IMR-90 (cell line): ENCODE measurements at regions not wholly inside any gene's neighbourhood (a gene's known extent, or its start where the extent isn't known, plus 50 kb on each side); places are given as distances from the start of the nearest gene placed in this dataset.
A peak's percentile ranks its signal among the peaks of the same experiment; 100 is the strongest.

Experiments used
- ATAC-seq: fragments of 200-7000 bp; cut with Tn5 transposase; 2 replicates; pipeline ENCODE4 v1.9.1; 2020; ENCODE audit warnings: low read depth, mild to moderate bottlenecking, moderate library complexity
- BruUV-seq: library from RNA; stranded (reverse); fragments of 400-500 nt; replicated peaks from 2 replicates; lab custom pipeline; 2021; lab: Mats Ljungman, UMichigan
- CTCF ChIA-PET: fragments of 300-600 bp; formaldehyde crosslinking; extraction: SDS; loops from one replicate; lab custom pipeline; 2021; ENCODE audit warnings: antibody characterized with exemption; lab: Yijun Ruan, JAX
- POLR2A ChIA-PET: fragments of 300-600 bp; sonication (Branson Sonifier 250); formaldehyde crosslinking; loops from one replicate; lab custom pipeline; 2022; ENCODE audit warnings: antibody characterized with exemption; ENCODE audit not compliant: unreplicated experiment; lab: Charles Lee
- DNase-seq: peaks from one replicate; pipeline ENCODE4 v3.0.0; 2013
- H2AFZ ChIP-seq: replicated peaks from 2 replicates; pipeline ENCODE3; 2013; ENCODE audit warnings: low read length, mild to moderate bottlenecking; ENCODE audit not compliant: poor library complexity
- H2AK5ac ChIP-seq: 2 replicates; pipeline ENCODE4 v1.6.1; 2013; ENCODE audit warnings: low read depth, low read length, inconsistent platforms
- H2AK9ac ChIP-seq: replicated peaks from 2 replicates; pipeline ENCODE3; 2013; ENCODE audit warnings: mild to moderate bottlenecking, low read depth, low read length, moderate library complexity; ENCODE audit not compliant: poor library complexity
- H2BK120ac ChIP-seq: 2 replicates; pipeline ENCODE4 v1.6.1; 2013; ENCODE audit warnings: low read depth, low read length, inconsistent platforms
- H2BK15ac ChIP-seq: 3 replicates; pipeline ENCODE4 v1.6.1; 2013; ENCODE audit warnings: low read depth, low read length, inconsistent platforms
- H2BK20ac ChIP-seq: 2 replicates; pipeline ENCODE4 v1.6.1; 2013; ENCODE audit warnings: low read depth, mild to moderate bottlenecking, inconsistent platforms, low read length, moderate library complexity
- H2BK5ac ChIP-seq: 2 replicates; pipeline ENCODE4 v1.6.1; 2013; ENCODE audit warnings: mild to moderate bottlenecking, low read depth, low read length, inconsistent platforms; ENCODE audit not compliant: poor library complexity, severe bottlenecking
- H3K14ac ChIP-seq: replicated peaks from 2 replicates; pipeline ENCODE4 v1.6.1; 2013; ENCODE audit warnings: low read depth, low read length, inconsistent platforms
- H3K18ac ChIP-seq: 2 replicates; pipeline ENCODE4 v1.6.1; 2013; ENCODE audit warnings: low read depth, low read length, control low read depth
- H3K23ac ChIP-seq: 2 replicates; pipeline ENCODE4 v1.6.1; 2013; ENCODE audit warnings: low read depth, low read length, inconsistent platforms
- H3K27ac ChIP-seq: 2 replicates; pipeline ENCODE4 v1.5.1; 2013; ENCODE audit warnings: mild to moderate bottlenecking, control low read depth, low read length; ENCODE audit not compliant: insufficient read depth
- H3K27me3 ChIP-seq: 2 replicates; pipeline ENCODE4 v1.6.1; 2013; ENCODE audit warnings: low read length; ENCODE audit not compliant: control insufficient read depth, insufficient read depth
- H3K36me3 ChIP-seq: 2 replicates; pipeline ENCODE4 v1.6.1; 2013; ENCODE audit warnings: low read length, mixed read lengths; ENCODE audit not compliant: control insufficient read depth, insufficient read depth
- H3K4ac ChIP-seq: 2 replicates; pipeline ENCODE4 v1.6.1; 2013; ENCODE audit warnings: low read depth, low read length, inconsistent platforms
- H3K4me1 ChIP-seq: 2 replicates; pipeline ENCODE4 v1.6.1; 2013; ENCODE audit warnings: low read length, mixed read lengths; ENCODE audit not compliant: control insufficient read depth, insufficient read depth
- H3K4me2 ChIP-seq: 2 replicates; pipeline ENCODE4 v1.6.1; 2013; ENCODE audit warnings: low read depth, mild to moderate bottlenecking, control low read depth, low read length, moderate library complexity
- H3K4me3 ChIP-seq: 2 replicates; pipeline ENCODE4 v1.5.1; 2013; ENCODE audit warnings: low read depth, mild to moderate bottlenecking, control low read depth, low read length, moderate library complexity; ENCODE audit not compliant: insufficient read depth
- H3K56ac ChIP-seq: 2 replicates; pipeline ENCODE4 v1.6.1; 2013; ENCODE audit warnings: low read length, inconsistent platforms; ENCODE audit not compliant: insufficient read depth; ENCODE audit errors: extremely low read depth
- H3K79me1 ChIP-seq, 2 experiments: 2 replicates each; pipeline ENCODE4 v1.6.1; 2013; ENCODE audit warnings: low read length in 2 of 2, inconsistent platforms in 1 of 2, low read depth in 1 of 2
- H3K9ac ChIP-seq: 2 replicates; pipeline ENCODE4 v1.6.1; 2013; ENCODE audit warnings: low read depth, low read length, control low read depth
- H3K9me1 ChIP-seq: 2 replicates; pipeline ENCODE4 v1.6.1; 2013; ENCODE audit warnings: low read length, inconsistent platforms; ENCODE audit not compliant: insufficient read depth
- H3K9me3 ChIP-seq: 2 replicates; pipeline ENCODE4 v1.6.1; 2013; ENCODE audit warnings: low read length; ENCODE audit not compliant: control insufficient read depth, insufficient read depth
- H4K20me1 ChIP-seq: 2 replicates; pipeline ENCODE4 v1.6.1; 2013; ENCODE audit warnings: low read length, inconsistent platforms; ENCODE audit not compliant: insufficient read depth
- H4K5ac ChIP-seq: 2 replicates; pipeline ENCODE4 v1.6.1; 2013; ENCODE audit warnings: mild to moderate bottlenecking, low read depth, low read length, control low read depth
- H4K8ac ChIP-seq, 2 experiments: 2 replicates each; pipeline ENCODE4 v1.6.1; 2013; ENCODE audit warnings: low read depth in 2 of 2, low read length in 2 of 2, control low read depth in 1 of 2, inconsistent platforms in 1 of 2
- H4K91ac ChIP-seq: 2 replicates; pipeline ENCODE4 v1.6.1; 2013; ENCODE audit warnings: low read depth, low read length, inconsistent platforms; ENCODE audit not compliant: insufficient read depth
- CEBPB ChIP-seq: IDR thresholded peaks from 2 replicates; pipeline ENCODE4 v1.6.1; 2012; ENCODE audit warnings: low read depth, low read length, improper control_type of control experiment
- RFX5 ChIP-seq: IDR thresholded peaks from 2 replicates; pipeline ENCODE4 v1.8.0; 2012; ENCODE audit warnings: low read depth, mild to moderate bottlenecking, low read length, moderate library complexity
- WGBS, 2 experiments: methylation state at CpG; one replicate each; pipeline versions ENCODE4 v1.1.5 to v1.1.7; 2013; ENCODE audit warnings: missing lambda C conversion rate in 2 of 2; ENCODE audit not compliant: insufficient read length in 1 of 2; ENCODE audit errors: extremely low coverage in 2 of 2; 5-methylcytosine and 5-hydroxymethylcytosine counted together
- dilution Hi-C: fragments of 300-500 bp; cut with HindIII; formaldehyde crosslinking; loops from one replicate; pipeline ENCODE4 v1.14.3; 2018; ENCODE audit warnings: low sequenced_read_pairs; ENCODE audit not compliant: unreplicated experiment
- in situ Hi-C: fragments of 300-500 bp; cut with MboI; formaldehyde crosslinking; loops from 3 replicates; pipeline ENCODE4 v1.14.3; 2019; ENCODE audit warnings: low sequenced_read_pairs, inconsistent platforms, mixed read lengths
- intact Hi-C: fragments of 100-400 bp; cut with micrococcal nuclease; formaldehyde crosslinking; loops from 2 replicates; pipeline ENCODE4 v1.10.0; 2022

GRCh38 chr6:4653141-4653540 lies 123.1 kb upstream of the CDYL start:
- H3K27me3 ChIP-seq, result no peaks in the 10 kb centered on the region
- DNase-seq (no peak), ATAC-seq (no peak)
- in situ Hi-C loops (no loop called here), dilution Hi-C loops (no loop called here), intact Hi-C loops (no loop called here)
- no peak overlapping the region for H3K4me2 ChIP-seq
- peak overlapping the region; percentile 56 for H2AK9ac ChIP-seq
- no peak overlapping the region for H3K23ac ChIP-seq
- no peak overlapping the region for H3K4ac ChIP-seq
- H3K9ac ChIP-seq, result no peak overlapping the region
- WGBS, 2 experiments, result no CpG with 5 or more reads among the region's 3 CpGs
- no peaks in the 10 kb centered on the region; the same call in 1 of the 2 replicates for H3K9me1 ChIP-seq
- H4K20me1 ChIP-seq, result no peaks in the 10 kb centered on the region
- no peaks in the 10 kb centered on the region for H3K4me1 ChIP-seq
- no peak overlapping the region for H2BK5ac ChIP-seq
- H3K18ac ChIP-seq, result no peak overlapping the region
- POLR2A ChIA-PET, result no interaction called here
- H3K56ac ChIP-seq, result no peak overlapping the region
- peak; percentile 41; the same call in 1 of the 2 replicates for TF ChIP-seq CEBPB
- TF ChIP-seq RFX5, result no peak
- H2BK15ac ChIP-seq, result no peak overlapping the region
- CTCF ChIA-PET, result no interaction called here
- no peak overlapping the region for H2AFZ ChIP-seq
- BruUV-seq, result no TSS peak
- H4K8ac ChIP-seq, result no peak overlapping the region
- no peak overlapping the region; the same call in 1 of the 2 replicates for H3K14ac ChIP-seq
- no peaks in the 10 kb centered on the region for H3K9me3 ChIP-seq
- no peaks in the 10 kb centered on the region for H3K79me1 ChIP-seq
- no peak overlapping the region for H4K5ac ChIP-seq
- H3K27ac ChIP-seq, result no peak overlapping the region
- no peaks in the 10 kb centered on the region for H3K36me3 ChIP-seq
- H2AK5ac ChIP-seq, result no peak overlapping the region
- H2BK20ac ChIP-seq, result no peak overlapping the region
- H2BK120ac ChIP-seq, result no peak overlapping the region
- no peak overlapping the region for H3K4me3 ChIP-seq
- no peak overlapping the region for H4K91ac ChIP-seq
